HG03066 (cell line): ENCODE measurements at regions not wholly inside any gene's neighbourhood (a gene's known extent, or its start where the extent isn't known, plus 50 kb on each side); places are given as distances from the start of the nearest gene placed in this dataset.
"Not testable (repeated sequence)": the region's sequence is repeated elsewhere in the genome, so short reads cannot be mapped to it uniquely, and the experiment has no call there.

Experiments
- ATAC-seq: cut with Tn5 transposase; IDR thresholded peaks from one replicate; pipeline ENCODE4 v1.9.1; 2021; ENCODE audit warnings: low read depth; ENCODE audit not compliant: unreplicated experiment

GRCh38 chr2:104904889-104905288, 51.0 kb downstream of the POU3F3 start:
- no peak for ATAC-seq

- no peak for ATAC-seq
Measured at GRCh38 chr2:104909317-104909716, 55.4 kb downstream of the POU3F3 start.

- no peak for ATAC-seq
Measured at GRCh38 chr2:104914509-104914908, 60.6 kb downstream of the POU3F3 start.

- no peak for ATAC-seq
Measured at GRCh38 chr2:104915107-104915793, 61.3 kb downstream of the POU3F3 start.

- no peak for ATAC-seq
Measured at GRCh38 chr2:104919127-104919526, 65.2 kb downstream of the POU3F3 start.

GRCh38 chr2:104923665-104924064, 69.8 kb downstream of the POU3F3 start:
- no peak for ATAC-seq

GRCh38 chr2:104929663-104930062, 75.7 kb downstream of the POU3F3 start:
- ATAC-seq = no peak

- ATAC-seq = no peak
Measured at GRCh38 chr2:104930732-104931131, 76.8 kb downstream of the POU3F3 start.

GRCh38 chr2:104932243-104932642, 78.3 kb downstream of the POU3F3 start:
- ATAC-seq = no peak

- ATAC-seq = no peak
Measured at GRCh38 chr2:104933151-104933917, 79.4 kb downstream of the POU3F3 start.

GRCh38 chr2:104936527-104936926, 82.6 kb downstream of the POU3F3 start:
- ATAC-seq = no peak

GRCh38 chr2:104938231-104938941, 84.5 kb downstream of the POU3F3 start:
- peak; percentile 89 for ATAC-seq

GRCh38 chr2:104939570-104940217, 85.8 kb downstream of the POU3F3 start:
- ATAC-seq = no peak

GRCh38 chr2:104944495-104944894, 90.6 kb downstream of the POU3F3 start:
- ATAC-seq = no peak

GRCh38 chr2:104945121-104945520, 91.2 kb downstream of the POU3F3 start:
- ATAC-seq = no peak

- ATAC-seq = no peak
Measured at GRCh38 chr2:104945866-104946265, 92.0 kb downstream of the POU3F3 start.

GRCh38 chr2:104947456-104947855, 90.4 kb upstream of the MRPS9 start:
- ATAC-seq = not testable (repeated sequence)

- ATAC-seq = no peak
Measured at GRCh38 chr2:104952976-104953375, 84.9 kb upstream of the MRPS9 start.

- ATAC-seq = no peak
Measured at GRCh38 chr2:104965900-104966299, 72.0 kb upstream of the MRPS9 start.

- ATAC-seq = no peak
Measured at GRCh38 chr2:104969564-104969963, 68.3 kb upstream of the MRPS9 start.

- ATAC-seq = no peak
Measured at GRCh38 chr2:104975371-104975770, 62.5 kb upstream of the MRPS9 start.
